ENCODE measurements at regions not wholly inside any gene's neighbourhood (a gene's known extent, or its start where the extent isn't known, plus 50 kb on each side); places are given as distances from the start of the nearest gene placed in this dataset.

DNA sequence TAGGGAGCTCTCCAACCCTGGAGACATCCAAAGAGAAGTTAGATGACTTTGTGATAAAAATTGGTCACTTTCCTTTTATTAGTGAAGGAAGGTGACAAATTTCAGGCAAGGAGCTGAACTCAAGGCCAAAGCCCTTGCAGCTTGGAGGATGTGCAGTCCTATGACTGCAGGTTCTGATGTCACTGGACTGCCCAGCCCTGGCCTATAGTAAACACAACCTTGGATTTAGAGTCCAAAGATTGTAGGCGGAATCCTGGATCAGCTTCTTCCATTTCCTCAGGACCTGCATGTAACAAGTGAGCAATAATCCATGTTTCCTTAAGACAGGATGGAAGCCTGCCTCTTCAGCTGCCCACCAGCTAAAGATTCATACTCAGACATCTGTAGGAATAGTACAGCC lies 169.3 kb upstream of the ZC3H12A start:
- Histone ChIP-seq H3K4me1 (no peaks in the 10 kb centered on the region), H3K4me3 (ENCODE audit: low read depth, low read length) (no peak overlapping the region), H3K9me3 (no peaks in the 10 kb centered on the region), H3K36me3 (ENCODE audit: control insufficient read depth, insufficient read depth, low read length) (no peaks in the 10 kb centered on the region), H3K27me3 (replicated peaks; ENCODE audit: control insufficient read depth, insufficient read depth, low read length) (no peaks in the 10 kb centered on the region)
- TF ChIP-seq, protein P1, sequence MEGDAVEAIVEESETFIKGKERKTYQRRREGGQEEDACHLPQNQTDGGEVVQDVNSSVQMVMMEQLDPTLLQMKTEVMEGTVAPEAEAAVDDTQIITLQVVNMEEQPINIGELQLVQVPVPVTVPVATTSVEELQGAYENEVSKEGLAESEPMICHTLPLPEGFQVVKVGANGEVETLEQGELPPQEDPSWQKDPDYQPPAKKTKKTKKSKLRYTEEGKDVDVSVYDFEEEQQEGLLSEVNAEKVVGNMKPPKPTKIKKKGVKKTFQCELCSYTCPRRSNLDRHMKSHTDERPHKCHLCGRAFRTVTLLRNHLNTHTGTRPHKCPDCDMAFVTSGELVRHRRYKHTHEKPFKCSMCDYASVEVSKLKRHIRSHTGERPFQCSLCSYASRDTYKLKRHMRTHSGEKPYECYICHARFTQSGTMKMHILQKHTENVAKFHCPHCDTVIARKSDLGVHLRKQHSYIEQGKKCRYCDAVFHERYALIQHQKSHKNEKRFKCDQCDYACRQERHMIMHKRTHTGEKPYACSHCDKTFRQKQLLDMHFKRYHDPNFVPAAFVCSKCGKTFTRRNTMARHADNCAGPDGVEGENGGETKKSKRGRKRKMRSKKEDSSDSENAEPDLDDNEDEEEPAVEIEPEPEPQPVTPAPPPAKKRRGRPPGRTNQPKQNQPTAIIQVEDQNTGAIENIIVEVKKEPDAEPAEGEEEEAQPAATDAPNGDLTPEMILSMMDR (IDR thresholded peaks at IDR 0.05; ENCODE audit: insufficient read depth in 1 of 2, low read depth in 1 of 2, low read length in 1 of 2, severe bottlenecking in 1 of 2, unreplicated experiment in 1 of 2), result no peak
- POLR2A ChIA-PET, result no interaction called here
- DNase-seq, result no peak
- CTCF ChIA-PET, result no interaction called here
- intact Hi-C loops (cut with micrococcal nuclease; ENCODE audit: unreplicated experiment), result no loop called here
- no peaks in the 10 kb centered on the region for H3K36me3 Mint-ChIP-seq (ENCODE audit: insufficient read depth, unreplicated experiment)
- H3K4me1 Mint-ChIP-seq (ENCODE audit: low read depth, unreplicated experiment), result no peaks in the 10 kb centered on the region
- H3K27ac Mint-ChIP-seq (ENCODE audit: unreplicated experiment), result no peak overlapping the region
- H3K9me3 Mint-ChIP-seq (ENCODE audit: unreplicated experiment), result no peaks in the 10 kb centered on the region
- BruUV-seq (replicated peaks), result no TSS peak
- no peak overlapping the region for H3K4me3 Mint-ChIP-seq (ENCODE audit: unreplicated experiment)
- peaks cover 17% of the 10 kb centered on the region for H3K27me3 Mint-ChIP-seq (ENCODE audit: insufficient read depth, unreplicated experiment)

DNA sequence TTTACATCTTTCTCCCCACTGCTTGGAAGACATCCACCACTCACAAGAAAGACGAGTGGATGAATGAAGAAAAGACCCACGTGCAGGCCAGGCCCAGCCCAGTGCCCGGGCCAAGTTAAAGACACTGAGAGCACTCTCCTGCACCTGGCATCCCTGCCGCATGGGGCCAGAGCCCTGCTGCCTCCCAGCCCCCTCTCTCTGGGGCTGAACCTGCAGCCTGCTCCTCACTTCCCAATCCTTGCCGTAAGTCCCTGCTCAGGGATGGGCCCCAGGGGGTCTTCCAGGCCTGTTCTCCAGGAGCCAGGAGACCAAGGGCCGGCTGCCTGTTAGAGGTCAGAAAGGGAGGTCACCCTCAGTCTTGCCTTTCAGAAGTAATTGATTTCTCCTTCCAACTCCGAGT lies 168.5 kb upstream of the ZC3H12A start:
- DNase-seq, result no peak
- H3K9me3 ChIP-seq, result no peaks in the 10 kb centered on the region
- Mint-ChIP-seq H3K27me3 (ENCODE audit: insufficient read depth, unreplicated experiment) (peaks cover 23% of the 10 kb centered on the region), H3K27ac (ENCODE audit: unreplicated experiment) (no peak overlapping the region), H3K4me1 (ENCODE audit: low read depth, unreplicated experiment) (no peaks in the 10 kb centered on the region), H3K36me3 (ENCODE audit: insufficient read depth, unreplicated experiment) (no peaks in the 10 kb centered on the region), H3K4me3 (ENCODE audit: unreplicated experiment) (no peak overlapping the region), H3K9me3 (ENCODE audit: unreplicated experiment) (no peaks in the 10 kb centered on the region)
- CTCF ChIA-PET, result no interaction called here
- no peaks in the 10 kb centered on the region for H3K36me3 ChIP-seq (ENCODE audit: control insufficient read depth, insufficient read depth, low read length)
- no peaks in the 10 kb centered on the region for H3K27me3 ChIP-seq (replicated peaks; ENCODE audit: control insufficient read depth, insufficient read depth, low read length)
- H3K4me1 ChIP-seq, result no peaks in the 10 kb centered on the region
- H3K4me3 ChIP-seq (ENCODE audit: low read depth, low read length), result no peak overlapping the region
- intact Hi-C loops (cut with micrococcal nuclease; ENCODE audit: unreplicated experiment), result no loop called here
- POLR2A ChIA-PET, result no interaction called here
- TF ChIP-seq, protein P1 (IDR thresholded peaks at IDR 0.05; ENCODE audit: insufficient read depth in 1 of 2, low read depth in 1 of 2, low read length in 1 of 2, severe bottlenecking in 1 of 2, unreplicated experiment in 1 of 2), result no peak
- BruUV-seq (replicated peaks), result no TSS peak

DNA sequence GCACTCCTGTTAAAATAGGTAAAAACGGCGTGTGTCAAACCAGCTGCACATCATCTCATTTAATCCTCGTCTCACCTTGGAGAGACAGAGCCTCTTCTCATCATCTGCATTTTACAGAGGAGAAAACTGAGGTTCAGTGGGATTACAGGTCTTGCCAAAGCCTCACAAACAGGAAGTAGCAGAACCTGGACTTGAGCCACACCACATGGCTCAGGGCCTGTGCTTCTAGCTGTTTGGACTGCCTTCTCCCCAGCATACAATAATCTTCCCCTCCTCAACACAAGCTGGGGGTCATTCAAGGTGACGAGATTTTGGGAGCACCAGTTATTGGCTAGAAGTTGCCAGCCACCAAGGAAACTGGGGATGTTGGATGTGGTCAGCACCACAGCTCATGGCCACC lies 167.9 kb upstream of the ZC3H12A start:
- no peak for DNase-seq
- Histone ChIP-seq H3K27me3 (replicated peaks; ENCODE audit: control insufficient read depth, insufficient read depth, low read length) (no peaks in the 10 kb centered on the region), H3K9me3 (no peaks in the 10 kb centered on the region), H3K4me1 (no peaks in the 10 kb centered on the region), H3K36me3 (ENCODE audit: control insufficient read depth, insufficient read depth, low read length) (no peaks in the 10 kb centered on the region), H3K4me3 (ENCODE audit: low read depth, low read length) (no peak overlapping the region)
- no peaks in the 10 kb centered on the region for H3K4me1 Mint-ChIP-seq (ENCODE audit: low read depth, unreplicated experiment)
- peaks cover 28% of the 10 kb centered on the region for H3K27me3 Mint-ChIP-seq (ENCODE audit: insufficient read depth, unreplicated experiment)
- H3K4me3 Mint-ChIP-seq (ENCODE audit: unreplicated experiment), result no peak overlapping the region
- TF ChIP-seq, protein P1 (IDR thresholded peaks at IDR 0.05; ENCODE audit: insufficient read depth in 1 of 2, low read depth in 1 of 2, low read length in 1 of 2, severe bottlenecking in 1 of 2, unreplicated experiment in 1 of 2), result no peak
- ChIA-PET POLR2A (no interaction called here), CTCF (no interaction called here)
- BruUV-seq (replicated peaks), result no TSS peak
- H3K27ac Mint-ChIP-seq (ENCODE audit: unreplicated experiment), result no peak overlapping the region
- no peaks in the 10 kb centered on the region for H3K9me3 Mint-ChIP-seq (ENCODE audit: unreplicated experiment)
- intact Hi-C loops (cut with micrococcal nuclease; ENCODE audit: unreplicated experiment), result no loop called here
- no peaks in the 10 kb centered on the region for H3K36me3 Mint-ChIP-seq (ENCODE audit: insufficient read depth, unreplicated experiment)

All from Caco-2 (cell line).